ENCODE measurements at regions not wholly inside any gene's neighbourhood (a gene's known extent, or its start where the extent isn't known, plus 50 kb on each side); places are given as distances from the start of the nearest gene placed in this dataset.
"Not testable (repeated sequence)": the region's sequence is repeated elsewhere in the genome, so short reads cannot be mapped to it uniquely, and the experiment has no call there.

DNA sequence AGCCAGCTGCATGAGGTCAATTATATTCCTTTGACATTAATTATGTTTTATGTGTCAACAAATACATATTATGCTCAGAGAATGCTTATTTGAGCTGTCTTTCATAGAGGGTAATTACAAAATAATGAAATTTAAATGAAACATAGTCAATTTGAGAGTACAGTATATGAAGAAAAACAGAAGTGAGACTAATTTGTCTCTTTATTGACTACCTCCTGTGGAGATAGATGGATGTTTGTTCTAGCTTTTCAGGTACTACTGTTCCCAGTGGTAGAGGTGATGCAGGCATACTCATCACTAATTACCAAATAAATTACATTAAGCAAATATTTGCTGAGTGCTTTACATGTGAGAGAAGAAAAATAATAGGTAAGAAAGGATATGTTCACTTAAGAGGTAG lies 1129.6 kb downstream of the OTOL1 start:
- TF ChIP-seq, protein P1, sequence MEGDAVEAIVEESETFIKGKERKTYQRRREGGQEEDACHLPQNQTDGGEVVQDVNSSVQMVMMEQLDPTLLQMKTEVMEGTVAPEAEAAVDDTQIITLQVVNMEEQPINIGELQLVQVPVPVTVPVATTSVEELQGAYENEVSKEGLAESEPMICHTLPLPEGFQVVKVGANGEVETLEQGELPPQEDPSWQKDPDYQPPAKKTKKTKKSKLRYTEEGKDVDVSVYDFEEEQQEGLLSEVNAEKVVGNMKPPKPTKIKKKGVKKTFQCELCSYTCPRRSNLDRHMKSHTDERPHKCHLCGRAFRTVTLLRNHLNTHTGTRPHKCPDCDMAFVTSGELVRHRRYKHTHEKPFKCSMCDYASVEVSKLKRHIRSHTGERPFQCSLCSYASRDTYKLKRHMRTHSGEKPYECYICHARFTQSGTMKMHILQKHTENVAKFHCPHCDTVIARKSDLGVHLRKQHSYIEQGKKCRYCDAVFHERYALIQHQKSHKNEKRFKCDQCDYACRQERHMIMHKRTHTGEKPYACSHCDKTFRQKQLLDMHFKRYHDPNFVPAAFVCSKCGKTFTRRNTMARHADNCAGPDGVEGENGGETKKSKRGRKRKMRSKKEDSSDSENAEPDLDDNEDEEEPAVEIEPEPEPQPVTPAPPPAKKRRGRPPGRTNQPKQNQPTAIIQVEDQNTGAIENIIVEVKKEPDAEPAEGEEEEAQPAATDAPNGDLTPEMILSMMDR (IDR thresholded peaks at IDR 0.05; ENCODE audit: unreplicated experiment), result no peak
- no peak for DNase-seq (ENCODE audit: low spot score in 2 of 2, unreplicated experiment in 2 of 2)
- peaks cover 7% of the 10 kb centered on the region for H3K36me3 Mint-ChIP-seq
- peaks cover 9% of the 10 kb centered on the region for H3K4me1 Mint-ChIP-seq
- H3K4me3 Mint-ChIP-seq, result no peak overlapping the region
- H3K27me3 Mint-ChIP-seq (ENCODE audit: low read depth), result no peaks in the 10 kb centered on the region
- no peak overlapping the region for H3K27ac Mint-ChIP-seq
- peaks cover 16% of the 10 kb centered on the region for H3K9me3 Mint-ChIP-seq

DNA sequence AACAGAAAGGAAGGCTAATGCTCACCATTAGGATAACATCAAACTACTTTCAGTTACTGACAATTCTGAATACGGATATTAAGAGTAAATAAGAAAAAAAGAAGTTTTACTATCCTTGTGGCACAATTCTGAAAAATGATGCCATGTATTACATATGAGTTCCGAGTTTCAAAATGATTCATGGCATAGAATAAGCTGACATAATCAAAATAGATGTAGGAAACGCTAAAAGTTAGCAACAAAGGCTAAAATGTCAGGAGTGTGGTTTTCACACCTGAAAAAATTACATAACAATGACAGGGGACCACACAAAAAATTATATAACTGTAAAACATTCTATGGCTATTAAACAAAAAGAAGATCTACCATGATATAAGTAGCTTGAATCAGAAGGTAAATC lies 1131.9 kb downstream of the OTOL1 start:
- Mint-ChIP-seq H3K9me3 (no peaks in the 10 kb centered on the region), H3K4me3 (no peak overlapping the region)
- TF ChIP-seq, protein P1 (IDR thresholded peaks at IDR 0.05; ENCODE audit: unreplicated experiment), result no peak

DNA sequence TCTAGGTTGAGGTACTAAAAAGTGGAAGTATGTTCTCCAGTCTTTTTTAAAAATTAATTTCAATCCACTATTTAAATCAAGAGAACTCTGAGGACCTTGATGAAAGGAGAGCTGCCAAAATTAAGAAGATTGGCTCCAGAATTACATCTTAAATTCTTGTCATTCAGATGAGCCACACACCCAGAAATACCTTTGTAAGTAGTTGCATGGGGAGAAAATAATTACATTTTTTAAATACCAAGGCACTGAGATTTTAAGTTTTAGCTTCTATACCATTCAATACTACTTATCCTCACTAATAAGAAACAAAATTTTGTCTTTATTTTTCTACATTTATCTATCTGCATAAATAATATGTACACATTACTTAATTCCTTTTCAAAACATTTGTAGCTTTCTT lies 1132.8 kb downstream of the OTOL1 start:
- DNase-seq (ENCODE audit: low spot score in 2 of 2, unreplicated experiment in 2 of 2), result no peak
- Mint-ChIP-seq H3K4me1 (peaks cover 9% of the 10 kb centered on the region), H3K27ac (peak overlapping the region; percentile 56), H3K9me3 (no peaks in the 10 kb centered on the region), H3K36me3 (no peaks in the 10 kb centered on the region), H3K27me3 (ENCODE audit: low read depth) (no peaks in the 10 kb centered on the region), H3K4me3 (no peak overlapping the region)
- TF ChIP-seq, protein P1 (IDR thresholded peaks at IDR 0.05; ENCODE audit: unreplicated experiment), result no peak

More for the DNA sequence above, 1131.9 kb downstream of the OTOL1 start:
- no peak overlapping the region for H3K27ac Mint-ChIP-seq
- no peaks in the 10 kb centered on the region for H3K27me3 Mint-ChIP-seq (ENCODE audit: low read depth)
- no peaks in the 10 kb centered on the region for H3K36me3 Mint-ChIP-seq
- no peak for DNase-seq (ENCODE audit: low spot score in 2 of 2, unreplicated experiment in 2 of 2)
- H3K4me1 Mint-ChIP-seq, result peaks cover 9% of the 10 kb centered on the region

DNA sequence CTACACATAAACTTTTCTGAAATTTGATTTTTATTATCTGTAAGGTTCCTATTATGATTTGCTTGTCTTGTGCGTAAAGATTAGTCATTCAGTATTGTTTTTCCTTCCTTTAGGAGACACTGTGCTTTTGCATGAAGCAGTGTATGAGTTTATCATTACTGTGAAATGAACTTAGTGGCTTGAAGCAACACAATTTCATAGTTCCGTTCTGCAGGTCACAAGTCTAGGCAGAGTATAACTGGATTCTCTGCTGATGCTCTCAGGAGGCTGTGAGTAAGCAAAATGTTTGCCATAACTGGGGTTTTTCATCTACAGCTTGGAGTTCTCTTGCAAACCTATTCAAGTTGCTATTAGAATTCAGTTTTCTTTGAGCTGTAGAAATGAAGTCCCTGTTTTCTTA lies 1136.1 kb downstream of the OTOL1 start:
- H3K27me3 Mint-ChIP-seq (ENCODE audit: low read depth), result no peaks in the 10 kb centered on the region
- no peak overlapping the region for H3K4me3 Mint-ChIP-seq
- peaks cover 12% of the 10 kb centered on the region for H3K9me3 Mint-ChIP-seq
- TF ChIP-seq, protein P1 (IDR thresholded peaks at IDR 0.05; ENCODE audit: unreplicated experiment), result no peak
- no peak overlapping the region for H3K27ac Mint-ChIP-seq
- H3K4me1 Mint-ChIP-seq, result peaks cover 8% of the 10 kb centered on the region
- peaks cover under 1% of the 10 kb centered on the region for H3K36me3 Mint-ChIP-seq
- no peak for DNase-seq (ENCODE audit: low spot score in 2 of 2, unreplicated experiment in 2 of 2)

DNA sequence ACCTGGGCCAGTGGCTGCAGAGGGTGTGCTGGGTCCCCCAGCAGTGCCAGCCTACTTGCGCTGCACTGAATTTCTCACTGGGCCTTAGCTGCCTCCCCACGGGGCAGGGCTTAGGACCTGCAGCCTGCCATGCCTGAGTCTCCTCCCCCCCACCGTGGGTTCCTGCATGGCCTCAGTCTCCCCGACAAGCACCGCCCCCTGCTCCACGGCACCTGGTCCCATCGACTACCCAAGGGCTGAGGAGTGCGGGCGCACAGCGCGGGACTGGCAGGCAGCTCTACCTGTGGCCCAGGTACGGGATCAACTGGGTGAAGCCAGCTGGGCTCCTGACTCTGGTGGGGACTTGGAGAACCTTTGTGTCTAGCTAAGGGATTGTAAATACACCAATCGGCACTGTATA lies 1143.6 kb downstream of the OTOL1 start:
- not testable (repeated sequence) for DNase-seq (ENCODE audit: low spot score in 2 of 2, unreplicated experiment in 2 of 2); H3K4me1 Mint-ChIP-seq; H3K27me3 Mint-ChIP-seq (ENCODE audit: low read depth); H3K27ac Mint-ChIP-seq; H3K36me3 Mint-ChIP-seq; H3K4me3 Mint-ChIP-seq
- H3K9me3 Mint-ChIP-seq, result peaks cover 19% of the 10 kb centered on the region

DNA sequence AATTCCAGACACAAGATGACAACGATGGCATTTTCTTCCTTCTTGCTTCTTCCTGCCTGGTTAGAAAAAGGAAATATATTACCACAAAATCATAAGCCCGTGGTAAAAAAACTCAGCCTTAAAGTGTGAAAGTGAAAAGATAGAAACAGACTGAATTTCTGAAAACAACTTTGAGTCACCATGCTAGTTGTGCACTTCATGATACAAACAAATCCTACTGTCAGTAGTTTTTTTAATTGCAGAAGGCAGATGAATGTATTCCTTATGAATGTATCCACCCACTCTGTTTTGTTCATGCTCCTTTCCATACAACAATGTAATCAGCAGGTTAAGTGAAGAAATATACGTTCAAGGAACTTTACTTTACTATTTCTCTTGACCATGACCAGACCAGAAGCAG lies 1144.7 kb downstream of the OTOL1 start:
- peaks cover 15% of the 10 kb centered on the region for H3K9me3 Mint-ChIP-seq
- no peaks in the 10 kb centered on the region for H3K27me3 Mint-ChIP-seq (ENCODE audit: low read depth)
- H3K4me1 Mint-ChIP-seq, result peaks cover 10% of the 10 kb centered on the region
- no peak overlapping the region for H3K4me3 Mint-ChIP-seq
- peaks cover 2% of the 10 kb centered on the region for H3K36me3 Mint-ChIP-seq
- DNase-seq (ENCODE audit: low spot score in 2 of 2, unreplicated experiment in 2 of 2), result no peak
- TF ChIP-seq, protein P1 (IDR thresholded peaks at IDR 0.05; ENCODE audit: unreplicated experiment), result no peak
- no peak overlapping the region for H3K27ac Mint-ChIP-seq

All from mesothelial cell of epicardium (in vitro differentiated cells).